ENCODE measurements at regions not wholly inside any gene's neighbourhood (a gene's known extent, or its start where the extent isn't known, plus 50 kb on each side); places are given as distances from the start of the nearest gene placed in this dataset.

DNA sequence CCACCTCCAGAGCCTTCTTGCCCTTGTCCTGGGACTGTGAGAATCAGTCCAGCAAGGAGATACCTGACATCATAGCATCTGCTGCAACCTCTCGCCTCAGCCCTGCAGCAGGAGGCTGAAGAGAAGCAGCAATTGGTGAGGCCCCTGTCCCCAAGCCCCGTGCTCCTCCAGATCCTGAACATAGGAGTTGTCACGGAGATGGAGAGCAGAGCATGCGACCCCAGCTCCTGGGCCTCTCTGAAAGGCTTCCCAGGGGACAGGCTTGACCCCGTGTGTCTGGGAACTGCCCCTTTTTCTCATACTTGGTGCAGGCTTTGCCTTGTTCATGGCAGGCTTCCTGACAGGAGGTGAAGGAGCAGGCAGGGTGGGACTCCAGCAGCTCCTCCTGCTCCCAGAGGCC lies 127.7 kb upstream of the PZP start:
- TF ChIP-seq, protein P1, sequence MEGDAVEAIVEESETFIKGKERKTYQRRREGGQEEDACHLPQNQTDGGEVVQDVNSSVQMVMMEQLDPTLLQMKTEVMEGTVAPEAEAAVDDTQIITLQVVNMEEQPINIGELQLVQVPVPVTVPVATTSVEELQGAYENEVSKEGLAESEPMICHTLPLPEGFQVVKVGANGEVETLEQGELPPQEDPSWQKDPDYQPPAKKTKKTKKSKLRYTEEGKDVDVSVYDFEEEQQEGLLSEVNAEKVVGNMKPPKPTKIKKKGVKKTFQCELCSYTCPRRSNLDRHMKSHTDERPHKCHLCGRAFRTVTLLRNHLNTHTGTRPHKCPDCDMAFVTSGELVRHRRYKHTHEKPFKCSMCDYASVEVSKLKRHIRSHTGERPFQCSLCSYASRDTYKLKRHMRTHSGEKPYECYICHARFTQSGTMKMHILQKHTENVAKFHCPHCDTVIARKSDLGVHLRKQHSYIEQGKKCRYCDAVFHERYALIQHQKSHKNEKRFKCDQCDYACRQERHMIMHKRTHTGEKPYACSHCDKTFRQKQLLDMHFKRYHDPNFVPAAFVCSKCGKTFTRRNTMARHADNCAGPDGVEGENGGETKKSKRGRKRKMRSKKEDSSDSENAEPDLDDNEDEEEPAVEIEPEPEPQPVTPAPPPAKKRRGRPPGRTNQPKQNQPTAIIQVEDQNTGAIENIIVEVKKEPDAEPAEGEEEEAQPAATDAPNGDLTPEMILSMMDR (IDR thresholded peaks at IDR 0.05; ENCODE audit: extremely low read depth, missing control alignments), result no peak
- DNase-seq (ENCODE audit: low spot score), result no peak

DNA sequence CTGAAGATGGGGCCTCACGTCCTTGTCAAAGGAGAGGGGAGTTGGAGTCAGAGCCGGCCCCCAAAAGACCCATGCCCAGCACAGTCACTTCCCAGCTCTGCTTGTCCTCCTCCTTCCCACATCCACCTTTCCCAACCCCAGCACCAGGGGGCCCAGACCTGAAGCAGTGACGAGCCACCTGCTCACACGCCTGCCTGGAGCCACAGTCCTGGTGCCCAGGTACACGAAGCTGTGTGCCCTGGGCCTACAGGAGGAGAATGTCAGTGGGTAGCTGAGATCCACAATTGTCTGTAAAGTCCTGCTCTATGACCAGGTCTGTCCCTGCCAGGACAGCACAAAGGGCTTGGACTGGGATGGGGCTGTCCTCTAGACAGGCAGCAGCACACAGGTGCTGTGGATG lies 126.8 kb upstream of the PZP start:
- DNase-seq (ENCODE audit: low spot score), result no peak
- TF ChIP-seq, protein P1 (IDR thresholded peaks at IDR 0.05; ENCODE audit: extremely low read depth, missing control alignments), result no peak

DNA sequence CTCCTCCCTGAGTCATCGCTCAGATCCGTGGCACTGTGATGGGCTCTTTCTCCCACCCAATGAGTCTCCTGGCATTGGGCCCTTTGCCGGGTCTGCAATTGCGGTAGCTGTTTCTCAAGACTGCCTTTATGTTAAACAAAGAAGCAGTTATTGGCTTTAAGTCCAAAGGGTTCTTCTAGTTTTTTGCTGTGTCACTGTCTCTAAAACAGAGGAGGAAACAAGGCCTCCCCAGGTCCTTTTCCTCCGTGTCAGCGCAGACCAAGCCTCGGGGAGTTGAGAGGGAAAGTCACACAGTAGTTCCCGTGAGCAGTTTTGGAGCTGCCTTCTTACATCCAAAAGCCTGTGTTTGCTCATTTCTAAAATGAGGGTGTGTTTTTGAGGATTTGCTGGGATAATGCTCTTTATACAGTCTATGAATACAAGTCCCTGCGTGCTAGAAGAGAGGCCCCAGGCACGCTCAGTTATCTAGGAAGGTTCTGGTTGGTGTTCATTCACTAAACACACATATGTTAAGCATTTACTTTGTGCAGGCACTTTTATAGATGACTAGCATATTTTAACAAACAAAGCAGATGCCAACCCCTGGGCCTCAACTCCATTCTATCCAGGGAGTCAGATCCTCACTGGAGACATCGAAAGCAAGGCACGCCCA lies 126.0 kb upstream of the PZP start:
- DNase-seq (ENCODE audit: low spot score), result no peak
- TF ChIP-seq, protein P1 (IDR thresholded peaks at IDR 0.05; ENCODE audit: extremely low read depth, missing control alignments), result no peak

DNA sequence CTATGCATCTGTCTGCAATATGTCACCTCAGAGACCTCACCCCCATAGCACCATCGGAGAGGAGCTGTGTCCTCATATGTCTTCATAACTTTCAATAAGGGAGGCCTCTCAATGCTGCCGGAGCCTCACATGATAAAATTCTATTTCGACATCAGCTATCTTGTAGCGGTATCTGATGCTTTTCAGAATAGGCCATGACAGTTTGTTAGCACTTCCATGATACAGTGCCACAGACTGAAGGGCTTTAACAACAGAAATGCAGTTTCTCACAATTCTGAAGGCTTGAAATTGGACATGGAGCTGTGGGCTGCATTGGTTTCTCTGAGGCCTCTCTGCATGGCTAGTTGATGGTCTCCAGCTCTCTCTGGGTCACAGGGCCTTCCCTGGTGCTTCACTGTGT lies 125.0 kb upstream of the PZP start:
- TF ChIP-seq, protein P1 (IDR thresholded peaks at IDR 0.05; ENCODE audit: extremely low read depth, missing control alignments), result no peak
- DNase-seq (ENCODE audit: low spot score), result no peak

DNA sequence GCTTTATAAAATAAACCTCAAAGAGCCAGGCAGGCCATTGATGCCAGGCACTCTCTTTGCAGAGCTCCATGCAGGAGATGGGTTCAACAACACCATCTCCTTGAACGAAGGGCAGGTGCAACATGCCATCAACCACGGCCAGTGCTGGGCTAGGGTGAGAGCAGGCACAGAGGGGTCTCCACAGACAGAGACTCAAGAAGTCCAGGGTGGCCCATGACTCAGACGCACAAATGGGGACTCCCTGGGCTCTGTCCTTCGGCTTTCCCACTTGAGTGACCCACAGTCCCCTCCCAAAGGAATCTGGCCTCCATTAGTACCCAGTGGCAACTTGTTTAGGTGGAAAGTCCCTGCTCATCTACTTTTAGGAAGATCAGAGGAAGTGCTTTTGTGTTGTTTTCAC lies 124.4 kb upstream of the PZP start:
- DNase-seq (ENCODE audit: low spot score), result no peak
- TF ChIP-seq, protein P1 (IDR thresholded peaks at IDR 0.05; ENCODE audit: extremely low read depth, missing control alignments), result no peak

DNA sequence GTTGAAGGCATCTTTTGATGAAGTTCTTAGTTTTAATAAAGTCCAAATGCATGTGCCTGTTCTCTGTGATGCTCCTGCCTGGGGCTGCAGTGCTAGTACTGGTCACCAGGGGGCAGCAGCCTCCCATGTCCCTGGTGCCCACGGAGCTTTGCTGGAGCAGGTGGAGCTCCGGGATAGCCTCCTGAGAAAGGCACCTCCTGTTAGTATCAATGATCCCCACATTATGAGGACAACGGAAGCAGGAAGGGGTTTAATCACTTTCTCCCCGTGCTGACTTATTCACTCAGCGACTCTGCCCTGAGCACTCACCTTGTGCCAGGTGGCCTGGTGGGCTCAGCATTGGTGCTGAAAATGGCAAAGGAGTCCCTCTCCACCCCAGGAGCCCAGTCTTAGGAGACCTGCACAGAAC lies 123.0 kb upstream of the PZP start:
- DNase-seq (ENCODE audit: low spot score), result peak; percentile 59
- TF ChIP-seq, protein P1 (IDR thresholded peaks at IDR 0.05; ENCODE audit: extremely low read depth, missing control alignments), result peak; percentile 96

DNA sequence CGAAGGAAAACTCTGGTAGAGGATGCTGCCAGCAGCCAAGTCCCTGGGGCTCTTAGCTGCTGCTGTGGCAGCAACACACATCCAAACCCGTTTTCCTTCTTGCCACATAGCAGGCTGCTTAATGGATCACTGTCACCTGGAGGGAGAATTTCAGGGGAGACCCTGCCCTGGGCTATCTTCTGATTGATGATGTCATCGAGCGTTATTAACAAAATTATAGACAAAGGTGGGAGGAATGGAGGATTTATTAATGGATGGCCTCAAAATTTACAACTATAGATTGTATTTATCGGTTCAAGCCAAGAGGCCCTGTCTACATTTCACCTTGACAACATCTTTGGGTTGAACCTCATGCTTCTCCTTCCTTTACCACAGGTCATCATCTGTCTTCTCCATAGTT lies 120.8 kb upstream of the PZP start:
- TF ChIP-seq, protein P1 (IDR thresholded peaks at IDR 0.05; ENCODE audit: extremely low read depth, missing control alignments), result no peak
- DNase-seq (ENCODE audit: low spot score), result no peak
